ENCODE measurements at regions not wholly inside any gene's neighbourhood (a gene's known extent, or its start where the extent isn't known, plus 50 kb on each side); places are given as distances from the start of the nearest gene placed in this dataset.

- no peaks in the 10 kb centered on the region for H3K4me1 ChIP-seq
- H3K27me3 ChIP-seq (replicated peaks in 1 of 7), result peaks cover 0 to 11% (median 0%) of the 10 kb centered on the region in 7 donors
- intact Hi-C loops (cut with DNase I; ENCODE audit: low total_unique reads), result no loop called here
- DNase-seq, result no peak
- no peak for TF ChIP-seq POLR2AphosphoS5 (IDR thresholded peaks at IDR 0.05)
- TF ChIP-seq CTCF (IDR thresholded peaks at IDR 0.05 in 8 of 11, conservative IDR thresholded peaks at IDR 0.05 in 3 of 11), result no peak
- no peak for TF ChIP-seq POLR2A (IDR thresholded peaks at IDR 0.05)
- no peak overlapping the region for H3K27ac ChIP-seq
- H3K36me3 ChIP-seq, result no peaks in the 10 kb centered on the region
- H3K9me3 ChIP-seq, result peaks cover 0 to 5% (median 3%) of the 10 kb centered on the region in 8 donors
- H3K4me3 ChIP-seq, result no peak overlapping the region
- 60 to 96% (median 92%) methylated on average over 1 of the region's 1 CpG for WGBS, 5 donors
Measured at GRCh38 chr6:6537488-6538260, 50.8 kb upstream of the LY86 start.

GRCh38 chr6:6538261-6538660 is 50.3 kb upstream of the LY86 start:
- intact Hi-C loops (cut with DNase I; ENCODE audit: low total_unique reads), result no loop called here
- no peak for DNase-seq
- WGBS, 5 donors, result 30 to 41% (median 36%) methylated on average over 4 of the region's 4 CpGs

More at GRCh38 chr6:6538261-6538660, 50.3 kb upstream of the LY86 start:
- no peaks in the 10 kb centered on the region for H3K4me1 ChIP-seq
- H3K27me3 ChIP-seq (replicated peaks in 1 of 7), result peaks cover 0 to 13% (median 0%) of the 10 kb centered on the region in 7 donors
- H3K4me3 ChIP-seq, result no peak overlapping the region
- peaks cover 0 to 6% (median 3%) of the 10 kb centered on the region in 8 donors for H3K9me3 ChIP-seq
- TF ChIP-seq CTCF (IDR thresholded peaks at IDR 0.05 in 8 of 11, conservative IDR thresholded peaks at IDR 0.05 in 3 of 11), result no peak
- TF ChIP-seq POLR2AphosphoS5 (IDR thresholded peaks at IDR 0.05), result no peak
- H3K27ac ChIP-seq, result no peak overlapping the region
- no peaks in the 10 kb centered on the region for H3K36me3 ChIP-seq
